ENCODE measurements at regions not wholly inside any gene's neighbourhood (a gene's known extent, or its start where the extent isn't known, plus 50 kb on each side); places are given as distances from the start of the nearest gene placed in this dataset.

DNA sequence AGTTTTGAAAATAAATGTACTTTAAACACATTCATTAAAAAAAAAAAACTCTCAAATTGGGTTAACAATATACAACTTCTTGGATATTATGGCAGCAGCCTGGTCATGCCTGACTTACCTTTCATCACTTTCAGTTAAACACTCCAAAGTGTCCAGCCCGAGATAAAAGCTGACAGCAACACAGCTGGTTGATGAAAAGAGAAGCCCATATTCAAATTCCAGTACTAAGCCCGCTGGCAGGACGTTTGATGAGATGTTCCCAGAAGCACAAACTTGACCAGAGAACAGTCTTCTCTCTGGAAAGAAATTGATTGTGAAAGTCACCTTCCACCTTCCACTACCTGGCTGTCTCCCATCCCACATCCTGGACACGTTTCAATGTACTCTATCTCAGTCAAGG lies 586.3 kb downstream of the TDRD15 start:
- no peak for TF ChIP-seq POLR2A (IDR thresholded peaks at IDR 0.05)
- TF ChIP-seq, protein P1, sequence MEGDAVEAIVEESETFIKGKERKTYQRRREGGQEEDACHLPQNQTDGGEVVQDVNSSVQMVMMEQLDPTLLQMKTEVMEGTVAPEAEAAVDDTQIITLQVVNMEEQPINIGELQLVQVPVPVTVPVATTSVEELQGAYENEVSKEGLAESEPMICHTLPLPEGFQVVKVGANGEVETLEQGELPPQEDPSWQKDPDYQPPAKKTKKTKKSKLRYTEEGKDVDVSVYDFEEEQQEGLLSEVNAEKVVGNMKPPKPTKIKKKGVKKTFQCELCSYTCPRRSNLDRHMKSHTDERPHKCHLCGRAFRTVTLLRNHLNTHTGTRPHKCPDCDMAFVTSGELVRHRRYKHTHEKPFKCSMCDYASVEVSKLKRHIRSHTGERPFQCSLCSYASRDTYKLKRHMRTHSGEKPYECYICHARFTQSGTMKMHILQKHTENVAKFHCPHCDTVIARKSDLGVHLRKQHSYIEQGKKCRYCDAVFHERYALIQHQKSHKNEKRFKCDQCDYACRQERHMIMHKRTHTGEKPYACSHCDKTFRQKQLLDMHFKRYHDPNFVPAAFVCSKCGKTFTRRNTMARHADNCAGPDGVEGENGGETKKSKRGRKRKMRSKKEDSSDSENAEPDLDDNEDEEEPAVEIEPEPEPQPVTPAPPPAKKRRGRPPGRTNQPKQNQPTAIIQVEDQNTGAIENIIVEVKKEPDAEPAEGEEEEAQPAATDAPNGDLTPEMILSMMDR (IDR thresholded peaks at IDR 0.05) = no peak

Data from vagina (tissue), 2 donors.